H7 (cell line): ENCODE measurements at regions not wholly inside any gene's neighbourhood (a gene's known extent, or its start where the extent isn't known, plus 50 kb on each side); places are given as distances from the start of the nearest gene placed in this dataset.
"Not testable (repeated sequence)": the region's sequence is repeated elsewhere in the genome, so short reads cannot be mapped to it uniquely, and the experiment has no call there.

Experiments
- DNase-seq: peaks from one replicate; pipeline ENCODE4 v3.0.0; 2012
- H3K27me3 ChIP-seq: 2 replicates; pipeline ENCODE4 v1.6.0; 2011; ENCODE audit warnings: mild to moderate bottlenecking, low read length; ENCODE audit not compliant: control insufficient read depth, insufficient read depth
- H3K36me3 ChIP-seq: replicated peaks from 2 replicates; pipeline ENCODE4 v1.5.1; 2011; ENCODE audit warnings: low read length; ENCODE audit not compliant: control insufficient read depth, insufficient read depth
- H3K4me3 ChIP-seq: 2 replicates; pipeline ENCODE4 v1.5.1; 2011; ENCODE audit warnings: low read depth, mild to moderate bottlenecking, control low read depth, low read length, moderate library complexity; ENCODE audit not compliant: insufficient read depth

DNA sequence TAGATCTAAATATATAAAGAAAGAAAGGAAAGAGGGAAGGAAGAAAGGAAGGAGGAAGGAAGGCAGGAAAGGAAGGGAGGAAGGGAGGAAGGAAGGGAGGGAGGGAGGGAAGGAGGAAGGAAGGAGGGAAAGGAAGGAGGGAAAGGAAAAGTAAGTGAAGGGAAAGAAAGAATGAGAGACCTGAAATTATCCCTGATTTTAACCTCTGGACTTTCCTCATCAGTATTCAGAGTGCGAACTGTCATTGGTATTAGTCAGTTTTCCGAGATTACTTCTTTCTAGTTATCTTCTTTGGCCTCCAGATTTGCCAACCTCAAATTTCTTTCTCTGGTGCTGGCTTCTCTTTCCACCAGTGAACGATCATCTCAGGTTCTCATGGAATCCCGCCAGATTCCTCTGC is 215.5 kb upstream of the FN1 start:
- Histone ChIP-seq H3K36me3 (no peaks in the 10 kb centered on the region), H3K27me3 (no peaks in the 10 kb centered on the region), H3K4me3 (no peak overlapping the region)
- DNase-seq, result no peak

DNA sequence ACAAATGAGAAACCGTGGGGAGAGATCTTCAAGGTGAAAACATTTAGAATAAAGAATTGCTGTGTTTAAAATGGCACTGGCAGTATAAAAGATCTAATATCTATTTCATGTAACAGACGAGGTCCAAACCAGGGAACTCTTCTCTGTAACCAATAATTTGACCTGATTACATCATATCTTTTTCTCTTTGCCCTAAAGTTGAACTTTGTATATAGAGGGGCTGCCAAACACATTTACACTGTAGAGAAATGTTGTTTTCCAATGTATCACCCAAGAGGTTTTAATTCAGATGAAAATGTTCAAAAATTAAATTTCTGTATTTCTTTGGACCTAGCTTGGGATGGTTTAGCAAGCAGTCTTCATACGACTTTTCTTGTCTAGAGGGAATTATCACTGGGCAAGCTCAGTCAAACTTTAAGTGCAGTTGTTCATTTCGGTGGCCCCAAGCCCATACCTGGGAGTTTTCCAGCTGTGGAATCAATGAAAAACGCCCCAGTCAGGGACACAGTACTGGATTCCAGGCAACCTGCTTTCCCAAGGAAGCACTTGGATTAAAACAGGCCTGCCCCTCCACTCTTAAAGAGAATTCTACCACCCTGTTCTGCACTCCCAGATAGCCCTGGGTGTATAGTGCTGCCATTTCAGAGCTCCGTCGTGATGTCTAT is 208.5 kb upstream of the FN1 start:
- DNase-seq, result no peak
- no peaks in the 10 kb centered on the region for H3K36me3 ChIP-seq
- no peak overlapping the region for H3K4me3 ChIP-seq
- no peaks in the 10 kb centered on the region for H3K27me3 ChIP-seq

DNA sequence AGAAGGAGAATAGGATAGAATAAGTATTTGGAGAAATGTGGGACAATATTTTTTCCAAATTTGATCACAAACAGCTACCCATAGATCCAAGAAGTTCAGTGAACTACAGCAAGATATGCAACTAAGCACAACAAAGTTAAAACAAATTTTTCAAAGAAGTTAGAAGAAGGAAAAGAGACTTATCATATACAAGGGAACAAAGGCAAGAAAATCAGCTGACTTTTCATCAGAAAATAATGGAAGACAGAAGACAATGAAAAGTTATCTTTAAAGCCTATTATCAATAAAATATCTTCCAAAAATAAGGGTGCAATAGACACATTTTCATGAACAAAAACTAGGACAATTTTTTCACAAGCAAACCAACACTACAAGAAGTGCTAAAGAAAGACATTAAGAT is 202.8 kb upstream of the FN1 start:
- Histone ChIP-seq H3K4me3 (no peak overlapping the region), H3K27me3 (no peaks in the 10 kb centered on the region), H3K36me3 (no peaks in the 10 kb centered on the region)
- no peak for DNase-seq

DNA sequence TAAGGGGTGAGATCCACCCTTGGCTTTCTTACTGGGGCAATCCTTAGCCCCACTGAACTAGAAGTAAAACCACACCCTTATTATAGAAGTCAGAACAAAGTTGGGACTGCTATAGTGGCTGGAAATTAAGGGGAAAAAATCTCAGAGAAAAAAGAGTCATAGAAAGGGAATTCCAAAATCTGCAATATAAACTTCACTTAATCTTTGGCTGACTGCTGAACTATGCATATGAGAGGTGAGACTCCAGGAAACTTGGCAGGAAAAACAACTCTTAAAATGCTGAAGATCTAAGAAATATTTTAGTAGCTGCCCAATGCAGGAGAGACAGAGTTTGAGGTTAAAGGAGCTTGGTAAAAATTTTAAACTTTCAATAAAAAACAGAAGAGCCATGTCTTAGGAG is 201.8 kb upstream of the FN1 start:
- Histone ChIP-seq H3K36me3 (no peaks in the 10 kb centered on the region), H3K4me3 (no peak overlapping the region), H3K27me3 (no peaks in the 10 kb centered on the region)
- DNase-seq, result no peak

GRCh38 chr2:215636816-215637215 is 200.9 kb upstream of the FN1 start:
- no peak overlapping the region for H3K4me3 ChIP-seq
- H3K36me3 ChIP-seq, result no peaks in the 10 kb centered on the region
- no peak for DNase-seq
- H3K27me3 ChIP-seq, result no peaks in the 10 kb centered on the region

DNA sequence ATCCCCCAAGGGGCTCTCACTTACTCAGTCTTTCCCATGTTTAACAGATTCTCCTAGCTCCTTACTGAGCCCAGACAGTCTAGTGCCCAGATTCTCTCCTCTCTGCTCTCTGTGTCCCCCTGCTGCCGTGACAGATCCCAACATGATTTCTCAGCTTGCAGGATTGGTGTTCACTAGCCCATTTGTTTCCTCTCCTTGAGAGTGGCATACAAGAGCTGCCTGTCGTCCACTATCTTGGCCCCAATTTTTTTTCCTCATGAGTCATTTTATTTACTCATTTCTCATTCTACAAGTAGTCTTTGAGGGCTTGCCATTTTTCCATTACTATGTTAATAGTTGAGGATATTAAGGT is 199.9 kb upstream of the FN1 start:
- Histone ChIP-seq H3K27me3 (no peaks in the 10 kb centered on the region), H3K4me3 (no peak overlapping the region), H3K36me3 (no peaks in the 10 kb centered on the region)
- DNase-seq, result no peak

DNA sequence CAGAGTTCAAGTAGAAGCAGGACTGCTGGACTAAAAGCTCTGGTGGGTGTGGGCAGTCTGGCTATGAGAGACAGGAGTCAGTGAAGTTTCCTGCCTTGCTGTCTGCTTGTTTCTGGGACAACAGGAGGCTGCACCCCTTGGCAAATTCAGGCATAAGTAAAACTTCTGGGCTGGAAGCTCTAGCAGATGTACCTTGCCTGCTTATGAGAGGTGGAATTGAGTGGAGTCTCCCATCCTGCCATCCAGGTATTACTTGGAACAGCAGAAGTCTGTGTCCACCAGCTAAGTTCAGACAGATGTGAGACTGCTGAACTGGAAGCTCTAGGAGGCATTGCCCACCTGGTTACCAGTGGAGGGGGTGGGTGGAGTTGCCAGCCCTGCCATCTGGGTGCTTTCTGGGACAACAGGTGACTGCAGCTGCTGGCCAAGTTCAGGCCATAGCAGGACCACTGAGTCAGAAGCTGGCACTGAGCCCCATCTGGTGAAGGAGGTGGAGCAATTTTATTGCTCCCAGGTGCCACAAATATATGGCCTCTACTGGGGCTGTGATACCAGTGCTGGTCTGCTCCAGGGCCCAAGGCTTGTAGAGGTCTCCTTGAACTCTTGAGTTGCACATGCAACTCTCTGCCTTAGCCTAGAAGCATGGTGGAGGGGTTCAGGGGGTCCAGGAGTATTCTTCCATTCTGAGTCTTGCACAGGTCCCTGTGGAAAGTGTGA is 199.4 kb upstream of the FN1 start:
- no peaks in the 10 kb centered on the region for H3K36me3 ChIP-seq
- H3K27me3 ChIP-seq, result no peaks in the 10 kb centered on the region
- no peak for DNase-seq
- H3K4me3 ChIP-seq, result no peak overlapping the region

DNA sequence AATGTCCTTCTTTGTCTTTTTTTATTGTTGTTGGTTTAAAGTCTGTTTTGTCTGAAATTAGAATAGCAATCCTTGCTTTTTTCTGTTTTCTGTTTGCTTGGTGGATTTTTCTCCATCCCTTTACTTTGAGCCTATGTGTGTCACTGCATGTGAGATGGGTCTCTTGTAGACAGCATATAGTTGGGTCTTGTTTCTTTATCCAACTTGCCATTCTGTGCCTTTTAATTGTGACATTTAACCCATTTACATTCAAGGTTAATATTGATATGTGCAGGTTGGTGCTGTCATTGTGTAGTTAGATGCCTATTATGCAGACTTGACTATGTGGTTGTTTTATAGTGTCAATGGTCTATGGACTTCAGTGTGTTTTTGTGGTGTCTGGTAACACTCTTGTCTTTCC is 197.5 kb upstream of the FN1 start:
- Histone ChIP-seq H3K4me3 (no peak overlapping the region), H3K36me3 (no peaks in the 10 kb centered on the region), H3K27me3 (no peaks in the 10 kb centered on the region)
- no peak for DNase-seq

DNA sequence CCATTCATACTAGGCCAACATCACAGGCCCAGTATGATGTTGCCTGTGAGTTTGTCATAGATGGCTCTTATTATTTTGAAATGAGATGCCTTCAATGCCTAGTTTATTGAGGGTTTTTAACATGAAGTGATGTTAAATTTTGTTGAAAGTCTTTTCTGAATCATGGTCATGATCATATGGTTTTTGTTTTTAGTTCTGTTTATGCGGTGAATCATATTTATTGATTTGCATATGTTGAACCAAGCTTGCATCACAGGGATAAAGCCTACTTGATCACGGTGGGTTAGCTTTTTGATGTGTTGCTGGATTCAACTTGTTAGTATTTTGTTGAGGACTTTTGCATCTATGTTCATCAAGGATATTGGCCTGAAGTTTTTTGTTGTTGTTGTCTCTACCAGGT is 195.8 kb upstream of the FN1 start:
- DNase-seq, result no peak
- no peak overlapping the region for H3K4me3 ChIP-seq
- H3K27me3 ChIP-seq, result no peaks in the 10 kb centered on the region
- no peaks in the 10 kb centered on the region for H3K36me3 ChIP-seq

GRCh38 chr2:215630796-215631195 is 194.9 kb upstream of the FN1 start:
- not testable (repeated sequence) for DNase-seq, H3K27me3 ChIP-seq, H3K36me3 ChIP-seq, H3K4me3 ChIP-seq

- Histone ChIP-seq H3K36me3 (no peaks in the 10 kb centered on the region), H3K4me3 (no peak overlapping the region), H3K27me3 (no peaks in the 10 kb centered on the region)
- no peak for DNase-seq
Observed at GRCh38 chr2:215627771-215628170, 191.9 kb upstream of the FN1 start.

- Histone ChIP-seq H3K4me3 (no peak overlapping the region), H3K27me3 (no peaks in the 10 kb centered on the region), H3K36me3 (no peaks in the 10 kb centered on the region)
- no peak for DNase-seq
Observed at GRCh38 chr2:215626812-215627281, 191.0 kb upstream of the FN1 start.

DNA sequence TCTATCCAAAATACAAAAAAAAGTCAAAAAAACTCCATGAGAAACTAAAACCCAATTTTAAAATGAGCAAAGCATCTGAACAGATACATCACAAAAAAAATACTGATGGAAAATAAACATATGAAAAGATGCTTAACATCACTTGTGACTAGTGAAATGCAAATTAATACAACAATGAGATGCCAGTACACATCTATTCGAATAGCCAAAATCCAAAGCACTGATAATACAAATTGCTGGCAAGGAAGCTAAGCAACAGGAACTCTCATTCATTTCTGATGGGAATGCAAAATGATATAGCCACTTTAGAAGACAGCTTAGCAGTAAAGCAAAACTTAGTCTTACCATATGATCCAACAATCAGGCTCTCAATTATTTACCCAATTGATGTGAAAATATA is 190.2 kb upstream of the FN1 start:
- DNase-seq, result no peak
- no peaks in the 10 kb centered on the region for H3K36me3 ChIP-seq
- H3K27me3 ChIP-seq, result no peaks in the 10 kb centered on the region
- no peak overlapping the region for H3K4me3 ChIP-seq

- no peak for DNase-seq
- Histone ChIP-seq H3K4me3 (no peak overlapping the region), H3K36me3 (no peaks in the 10 kb centered on the region), H3K27me3 (no peaks in the 10 kb centered on the region)
Observed at GRCh38 chr2:215625207-215625606, 189.3 kb upstream of the FN1 start.

DNA sequence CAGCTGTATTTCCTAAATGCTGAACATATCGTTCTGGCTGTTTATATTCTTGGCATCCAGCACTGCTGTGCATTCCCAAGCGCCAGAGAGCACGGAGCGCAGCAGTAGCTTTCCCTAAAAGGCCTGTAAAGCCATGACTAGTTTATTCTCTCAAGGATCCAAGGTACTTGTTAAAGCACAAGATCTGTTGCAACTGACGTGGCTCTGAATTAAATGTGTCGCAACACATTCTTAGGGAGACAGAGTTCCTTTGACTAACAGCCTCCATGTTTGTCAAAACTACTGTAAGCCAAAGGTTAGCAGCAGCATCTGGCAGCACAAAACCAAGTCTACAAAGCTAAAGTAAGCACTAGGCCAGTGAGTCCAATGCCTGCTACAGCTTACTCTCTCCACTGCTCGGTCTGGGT is 188.6 kb upstream of the FN1 start:
- no peak for DNase-seq
- H3K36me3 ChIP-seq, result no peaks in the 10 kb centered on the region
- H3K4me3 ChIP-seq, result no peak overlapping the region
- H3K27me3 ChIP-seq, result no peaks in the 10 kb centered on the region
